ENCODE measurements at regions not wholly inside any gene's neighbourhood (a gene's known extent, or its start where the extent isn't known, plus 50 kb on each side); places are given as distances from the start of the nearest gene placed in this dataset.

- ATAC-seq = no peak
- H3K36me3 ChIP-seq = no peaks in the 10 kb centered on the region
- H3K27me3 ChIP-seq = no peaks in the 10 kb centered on the region
- H3K4me1 ChIP-seq = no peaks in the 10 kb centered on the region
- no peak for FAIRE-seq
- no peak overlapping the region for H3K4me3 ChIP-seq
- DNase-seq = no peak
- TF ChIP-seq CTCF (IDR thresholded peaks at IDR 0.05) = no peak
- 89 to 94% methylated on average over 4 of the region's 4 CpGs for WGBS, 2 donors
- H3K9me3 ChIP-seq = no peaks in the 10 kb centered on the region
- no peak overlapping the region for H3K27ac ChIP-seq
- intact Hi-C loops (cut with DNase I) = no loop called here
These were observed 1117.0 kb downstream of the FLRT2 start for GRCh38 chr14:86646696-86647690.

GRCh38 chr14:86646125-86646524 lies 1116.2 kb downstream of the FLRT2 start:
- FAIRE-seq = no peak
- H3K4me1 ChIP-seq = no peaks in the 10 kb centered on the region

GRCh38 chr14:86641310-86641709 lies 1111.4 kb downstream of the FLRT2 start:
- no peaks in the 10 kb centered on the region for H3K4me1 ChIP-seq
- no peaks in the 10 kb centered on the region for H3K27me3 ChIP-seq
- no peak for DNase-seq
- TF ChIP-seq CTCF (IDR thresholded peaks at IDR 0.05) = no peak
- H3K27ac ChIP-seq = no peak overlapping the region
- FAIRE-seq = no peak
- H3K36me3 ChIP-seq = no peaks in the 10 kb centered on the region
- H3K9me3 ChIP-seq = no peaks in the 10 kb centered on the region
- H3K4me3 ChIP-seq = no peak overlapping the region
- ATAC-seq = no peak
- intact Hi-C loops (cut with DNase I) = no loop called here

More at GRCh38 chr14:86646125-86646524, 1116.2 kb downstream of the FLRT2 start:
- Histone ChIP-seq H3K9me3 (no peaks in the 10 kb centered on the region), H3K4me3 (no peak overlapping the region), H3K36me3 (no peaks in the 10 kb centered on the region), H3K27ac (no peak overlapping the region), H3K27me3 (no peaks in the 10 kb centered on the region)
- WGBS, 2 donors = 91 to 92% methylated on average over 5 of the region's 5 CpGs
- no peak for ATAC-seq
- DNase-seq = peak in 1 of 6 donors; percentile 10
- TF ChIP-seq CTCF (IDR thresholded peaks at IDR 0.05) = no peak
- intact Hi-C loops (cut with DNase I) = no loop called here

GRCh38 chr14:86640288-86640687 lies 1110.3 kb downstream of the FLRT2 start:
- no peaks in the 10 kb centered on the region for H3K4me1 ChIP-seq
- FAIRE-seq = no peak
- intact Hi-C loops (cut with DNase I) = no loop called here

More at GRCh38 chr14:86640288-86640687, 1110.3 kb downstream of the FLRT2 start:
- Histone ChIP-seq H3K4me3 (no peak overlapping the region), H3K9me3 (no peaks in the 10 kb centered on the region), H3K36me3 (no peaks in the 10 kb centered on the region), H3K27ac (no peak overlapping the region), H3K27me3 (no peaks in the 10 kb centered on the region)
- ATAC-seq (no peak), DNase-seq (no peak)
- no peak for TF ChIP-seq CTCF (IDR thresholded peaks at IDR 0.05)
- WGBS, 2 donors = 64 to 83% methylated on average over 3 of the region's 3 CpGs
